ENCODE measurements at regions not wholly inside any gene's neighbourhood (a gene's known extent, or its start where the extent isn't known, plus 50 kb on each side); places are given as distances from the start of the nearest gene placed in this dataset.

GRCh38 chr7:30226614-30227268 lies 57.7 kb upstream of the ZNRF2 start:
- ChIA-PET CTCF (no interaction called here), RAD21 (ENCODE audit: low non-redundant PET in 1 of 2, low total read pairs in 2 of 2, uncharacterized antibody in 2 of 2, unreplicated experiment in 2 of 2) (interaction anchor here in 1 of 2 experiments (0.6 kb wide), 1 partner anchor 117 kb away, joined by 5 read pairs; no protein-coding TSS in a partner anchor), POLR2A (no interaction called here)
- Histone ChIP-seq H3K36me3 (ENCODE audit: control insufficient read depth in 1 of 2, insufficient read depth in 2 of 2, low read length in 2 of 2) (no peaks in the 10 kb centered on the region), H4K20me1 (ENCODE audit: insufficient read depth) (no peaks in the 10 kb centered on the region), H3K27ac (ENCODE audit: low read depth, low read length) (no peak overlapping the region), H3K4me3 (replicated peaks in 1 of 2; ENCODE audit: low read depth in 1 of 2, low read length in 2 of 2) (no peak overlapping the region), H3K4me2 (ENCODE audit: low read length) (peak overlapping the region; percentile 63), H3K27me3 (ENCODE audit: insufficient read depth, low read length) (no peaks in the 10 kb centered on the region), H3K9me3 (ENCODE audit: control insufficient read depth in 1 of 2, insufficient read depth in 1 of 2, low read depth in 1 of 2, low read length in 2 of 2) (no peaks in the 10 kb centered on the region), H3K4me1 (ENCODE audit: control insufficient read depth in 1 of 2, insufficient read depth in 2 of 2, low read length in 2 of 2) (peaks cover 15 to 23% of the 10 kb centered on the region in 2 experiments), H3K9me2 (ENCODE audit: insufficient read depth) (no peaks in the 10 kb centered on the region), H2AFZ (ENCODE audit: low read depth, low read length, poor library complexity, severe bottlenecking) (peak overlapping the region; percentile 99), H3K9ac (ENCODE audit: low read length) (no peak overlapping the region), H3K79me2 (ENCODE audit: insufficient read depth, low read length) (no peaks in the 10 kb centered on the region)
- DNase-seq (ENCODE audit: low read depth, low spot score) (peak; percentile 63), ATAC-seq (peak; percentile 91)
- intact Hi-C loops (cut with micrococcal nuclease), result loop anchor here (1.0 kb wide), 1 partner anchor 187 kb away; no protein-coding TSS in a partner anchor
- BruUV-seq (replicated peaks), result no TSS peak
- TF ChIP-seq RAD21 (IDR thresholded peaks at IDR 0.05; ENCODE audit: low read depth), result peak; percentile 67
- no peak for TF ChIP-seq CBX3 (IDR thresholded peaks at IDR 0.05; ENCODE audit: low read depth)
- TF ChIP-seq MAX (IDR thresholded peaks at IDR 0.05), result 0 out of 2 replicates have a peak, but pooled peaks have one; percentile 32
- peak; percentile 76 to 96 (median 81) for TF ChIP-seq CTCF (IDR thresholded peaks at IDR 0.05 in 2 of 3, conservative IDR thresholded peaks at IDR 0.05 in 1 of 3; ENCODE audit: borderline replicate concordance in 1 of 3, insufficient read depth in 1 of 3, low read depth in 2 of 3, low read length in 2 of 3)
- no peak for TF ChIP-seq POLR2AphosphoS5 (IDR thresholded peaks at IDR 0.05; ENCODE audit: low read depth, low read length)
- TF ChIP-seq ZNF274 (IDR thresholded peaks at IDR 0.05; ENCODE audit: low read depth, low read length), result no peak

- Histone ChIP-seq H3K27me3 (ENCODE audit: insufficient read depth, low read length) (no peaks in the 10 kb centered on the region), H3K27ac (ENCODE audit: low read depth, low read length) (no peak overlapping the region), H3K4me1 (ENCODE audit: control insufficient read depth in 1 of 2, insufficient read depth in 2 of 2, low read length in 2 of 2) (peaks cover 5 to 12% of the 10 kb centered on the region in 2 experiments; a peak in 3 of 4 replicates), H3K79me2 (ENCODE audit: insufficient read depth, low read length) (no peaks in the 10 kb centered on the region), H3K9ac (ENCODE audit: low read length) (no peak overlapping the region), H3K36me3 (ENCODE audit: control insufficient read depth in 1 of 2, insufficient read depth in 2 of 2, low read length in 2 of 2) (no peaks in the 10 kb centered on the region), H3K4me2 (ENCODE audit: low read length) (no peak overlapping the region), H3K9me3 (ENCODE audit: control insufficient read depth in 1 of 2, insufficient read depth in 1 of 2, low read depth in 1 of 2, low read length in 2 of 2) (no peaks in the 10 kb centered on the region), H3K9me2 (ENCODE audit: insufficient read depth) (no peaks in the 10 kb centered on the region), H3K4me3 (replicated peaks in 1 of 2; ENCODE audit: low read depth in 1 of 2, low read length in 2 of 2) (no peak overlapping the region), H2AFZ (ENCODE audit: low read depth, low read length, poor library complexity, severe bottlenecking) (no peak overlapping the region), H4K20me1 (ENCODE audit: insufficient read depth) (no peaks in the 10 kb centered on the region)
- no peak for TF ChIP-seq CTCF (IDR thresholded peaks at IDR 0.05 in 2 of 3, conservative IDR thresholded peaks at IDR 0.05 in 1 of 3; ENCODE audit: borderline replicate concordance in 1 of 3, insufficient read depth in 1 of 3, low read depth in 2 of 3, low read length in 2 of 3)
- no peak for TF ChIP-seq ZNF274 (IDR thresholded peaks at IDR 0.05; ENCODE audit: low read depth, low read length)
- TF ChIP-seq MAX (IDR thresholded peaks at IDR 0.05), result no peak
- no peak for DNase-seq (ENCODE audit: low read depth, low spot score)
- ChIA-PET POLR2A (no interaction called here), RAD21 (ENCODE audit: low non-redundant PET in 1 of 2, low total read pairs in 2 of 2, uncharacterized antibody in 2 of 2, unreplicated experiment in 2 of 2) (no interaction called here), CTCF (no interaction called here)
- no TSS peak for BruUV-seq (replicated peaks)
- intact Hi-C loops (cut with micrococcal nuclease), result no loop called here
- ATAC-seq, result no peak
These were observed 53.1 kb upstream of the ZNRF2 start for GRCh38 chr7:30231271-30231670.
